Naive thymus-derived CD8-positive, alpha-beta T cell (primary cell): ENCODE measurements at regions not wholly inside any gene's neighbourhood (a gene's known extent, or its start where the extent isn't known, plus 50 kb on each side); places are given as distances from the start of the nearest gene placed in this dataset.
A peak's percentile ranks its signal among the peaks of the same experiment; 100 is the strongest.

Source experiments
- ATAC-seq, 2 donors: fragments of 150-1000 bp; cut with Tn5 transposase in 1 of 2; sonication (Bioruptor Pico), chemical (Tn5 transposase) in 1 of 2; 1 replicate in 1 of 2; 2 replicates in 1 of 2; pipeline ENCODE4 v1.10.0; 2021; ENCODE audit warnings: mild to moderate bottlenecking in 2 of 2, moderate library complexity in 2 of 2
- POLR2A ChIA-PET: fragments of 350-600 bp; sonication (Branson Sonifier 250); formaldehyde crosslinking; loops from one replicate; lab custom pipeline; 2021; ENCODE audit warnings: antibody characterized with exemption; lab: Charles Lee
- DNase-seq, 10 donors: peaks; one replicate each; pipeline versions ENCODE4 v3.0.0 to v3.0.0-alpha.2; 2020 to 2022
- H3K27ac Mint-ChIP-seq, 10 donors: one replicate each; pipeline ENCODE4 v1.8.0; 2020 to 2022; ENCODE audit warnings: mild to moderate bottlenecking in 10 of 10, mixed read lengths in 10 of 10, moderate library complexity in 4 of 10, inconsistent platforms in 1 of 10
- H3K27me3 Mint-ChIP-seq, 5 donors: one replicate each; pipeline ENCODE4 v1.8.0; 2021 to 2022; ENCODE audit warnings: mixed read lengths in 5 of 5
- H3K36me3 Mint-ChIP-seq, 3 donors: one replicate each; pipeline ENCODE4 v1.8.0; 2020 to 2022; ENCODE audit warnings: mixed read lengths in 3 of 3, mild to moderate bottlenecking in 2 of 3, inconsistent platforms in 1 of 3
- H3K4me1 Mint-ChIP-seq, 4 donors: one replicate each; pipeline ENCODE4 v1.8.0; 2021 to 2022; ENCODE audit warnings: mixed read lengths in 4 of 4
- H3K4me3 Mint-ChIP-seq, 10 donors: one replicate each; pipeline ENCODE4 v1.8.0; 2020 to 2022; ENCODE audit warnings: mild to moderate bottlenecking in 10 of 10, mixed read lengths in 10 of 10, moderate library complexity in 6 of 10, inconsistent platforms in 1 of 10
- H3K9me3 Mint-ChIP-seq, 9 donors: one replicate each; pipeline ENCODE4 v1.8.0; 2020 to 2022; ENCODE audit warnings: mixed read lengths in 9 of 9, mild to moderate bottlenecking in 3 of 9, inconsistent platforms in 1 of 9, moderate library complexity in 1 of 9

- Mint-ChIP-seq H3K27ac (peak overlapping the region; percentile 15 to 90 (median 60)), H3K4me1 (peaks cover 43 to 61% (median 58%) of the 10 kb centered on the region in 4 donors), H3K4me3 (no peak overlapping the region), H3K36me3 (peaks cover 0 to 28% (median 5%) of the 10 kb centered on the region in 3 donors), H3K9me3 (no peaks in the 10 kb centered on the region), H3K27me3 (no peaks in the 10 kb centered on the region)
- ATAC-seq = no peak
- no peak for DNase-seq
- POLR2A ChIA-PET = interaction anchor here (0.6 kb wide), 2 partner anchors 15 to 34 kb away, joined by 4 to 5 read pairs; no protein-coding TSS in a partner anchor
Measured at GRCh38 chr22:42217752-42218280, 52.6 kb downstream of the TCF20 start.

GRCh38 chr22:42217019-42217751, 53.3 kb downstream of the TCF20 start:
- no peaks in the 10 kb centered on the region for H3K9me3 Mint-ChIP-seq
- no peak for DNase-seq
- H3K4me3 Mint-ChIP-seq = no peak overlapping the region
- peaks cover 0 to 35% (median 5%) of the 10 kb centered on the region in 3 donors for H3K36me3 Mint-ChIP-seq
- H3K27me3 Mint-ChIP-seq = no peaks in the 10 kb centered on the region
- H3K4me1 Mint-ChIP-seq = peaks cover 39 to 55% (median 52%) of the 10 kb centered on the region in 4 donors
- POLR2A ChIA-PET = interaction anchor here (1.2 kb wide), 1 partner anchor 24 kb away, joined by 5 read pairs; no protein-coding TSS in a partner anchor
- peak overlapping the region; percentile 15 to 85 (median 64) for H3K27ac Mint-ChIP-seq
- no peak for ATAC-seq

GRCh38 chr22:42214633-42215415, 55.6 kb downstream of the TCF20 start:
- H3K9me3 Mint-ChIP-seq = no peaks in the 10 kb centered on the region
- peak overlapping the region in 3 of 10 donors; percentile 28 to 40 (median 35) for H3K27ac Mint-ChIP-seq
- H3K27me3 Mint-ChIP-seq = no peaks in the 10 kb centered on the region
- DNase-seq (no peak), ATAC-seq (no peak)
- peaks cover 5 to 55% (median 7%) of the 10 kb centered on the region in 3 donors for H3K36me3 Mint-ChIP-seq
- peak overlapping the region in 1 of 10 donors; percentile 22 for H3K4me3 Mint-ChIP-seq
- POLR2A ChIA-PET = no interaction called here
- peaks cover 34 to 47% (median 40%) of the 10 kb centered on the region in 4 donors for H3K4me1 Mint-ChIP-seq

GRCh38 chr22:42208362-42208761, 62.1 kb downstream of the TCF20 start:
- peak overlapping the region in 3 of 10 donors; percentile 11 to 42 (median 22) for H3K4me3 Mint-ChIP-seq

GRCh38 chr22:42207918-42208317, 62.5 kb downstream of the TCF20 start:
- Mint-ChIP-seq H3K4me3 (peak overlapping the region in 2 of 10 donors; percentile 18 to 42), H3K27me3 (no peaks in the 10 kb centered on the region), H3K9me3 (no peaks in the 10 kb centered on the region), H3K36me3 (peaks cover 7 to 85% (median 12%) of the 10 kb centered on the region in 3 donors), H3K4me1 (peaks cover 34 to 68% (median 60%) of the 10 kb centered on the region in 4 donors), H3K27ac (peak overlapping the region in 3 of 10 donors; percentile 3 to 75 (median 61))
- DNase-seq = no peak
- no peak for ATAC-seq
- POLR2A ChIA-PET = no interaction called here

More at GRCh38 chr22:42208362-42208761, 62.1 kb downstream of the TCF20 start:
- ATAC-seq (no peak), DNase-seq (no peak)
- Mint-ChIP-seq H3K27ac (peak overlapping the region in 6 of 10 donors; percentile 3 to 76 (median 60)), H3K4me1 (peaks cover 34 to 65% (median 55%) of the 10 kb centered on the region in 4 donors), H3K27me3 (no peaks in the 10 kb centered on the region), H3K36me3 (peaks cover 7 to 86% (median 12%) of the 10 kb centered on the region in 3 donors), H3K9me3 (no peaks in the 10 kb centered on the region)
- POLR2A ChIA-PET = no interaction called here

GRCh38 chr22:42203609-42204008, 66.8 kb downstream of the TCF20 start:
- DNase-seq (no peak), ATAC-seq (no peak)
- H3K27ac Mint-ChIP-seq = peak overlapping the region in 9 of 10 donors; percentile 6 to 86 (median 54)
- H3K27me3 Mint-ChIP-seq = no peaks in the 10 kb centered on the region
- H3K4me1 Mint-ChIP-seq = peaks cover 30 to 80% (median 73%) of the 10 kb centered on the region in 4 donors
- no peaks in the 10 kb centered on the region for H3K9me3 Mint-ChIP-seq
- H3K4me3 Mint-ChIP-seq = peak overlapping the region in 7 of 10 donors; percentile 1 to 74 (median 34)
- POLR2A ChIA-PET = no interaction called here
- peaks cover 0 to 70% (median 19%) of the 10 kb centered on the region in 3 donors for H3K36me3 Mint-ChIP-seq

GRCh38 chr22:42202669-42203068, 67.8 kb downstream of the TCF20 start:
- Mint-ChIP-seq H3K36me3 (peaks cover 0 to 61% (median 18%) of the 10 kb centered on the region in 3 donors), H3K27me3 (no peaks in the 10 kb centered on the region), H3K4me3 (peak overlapping the region; percentile 19 to 77 (median 59)), H3K4me1 (peaks cover 26 to 75% (median 66%) of the 10 kb centered on the region in 4 donors), H3K27ac (peak overlapping the region in 9 of 10 donors; percentile 26 to 84 (median 60)), H3K9me3 (no peaks in the 10 kb centered on the region)
- DNase-seq (peak in 4 of 10 donors; percentile 15 to 25 (median 19)), ATAC-seq (peak; percentile 44 to 67)
- POLR2A ChIA-PET = interaction anchor here (0.6 to 1.0 kb wide), 2 partner anchors 9 to 1625 kb away, joined by 3 read pairs; no protein-coding TSS in a partner anchor

GRCh38 chr22:42202048-42202447, 68.4 kb downstream of the TCF20 start:
- H3K27ac Mint-ChIP-seq = peak overlapping the region in 8 of 10 donors; percentile 4 to 84 (median 52)
- H3K9me3 Mint-ChIP-seq = no peaks in the 10 kb centered on the region
- peaks cover 26 to 71% (median 64%) of the 10 kb centered on the region in 4 donors for H3K4me1 Mint-ChIP-seq
- peaks cover 0 to 55% (median 18%) of the 10 kb centered on the region in 3 donors for H3K36me3 Mint-ChIP-seq
- POLR2A ChIA-PET = interaction anchor here (0.6 kb wide), 1 partner anchor 29 kb away, joined by 3 read pairs; no protein-coding TSS in a partner anchor
- peak overlapping the region; percentile 19 to 77 (median 59) for H3K4me3 Mint-ChIP-seq
- no peaks in the 10 kb centered on the region for H3K27me3 Mint-ChIP-seq
- peak; percentile 68 to 82 for ATAC-seq
- peak in 3 of 10 donors; percentile 9 to 18 (median 16) for DNase-seq

GRCh38 chr22:42199025-42199424, 68.4 kb upstream of the CYP2D6 start:
- POLR2A ChIA-PET = interaction anchor here (0.6 kb wide), 1 partner anchor 40 kb away, joined by 3 read pairs; no protein-coding TSS in a partner anchor
- Mint-ChIP-seq H3K36me3 (peaks cover 0 to 41% (median 14%) of the 10 kb centered on the region in 3 donors), H3K4me1 (peaks cover 30 to 77% (median 72%) of the 10 kb centered on the region in 4 donors), H3K27me3 (no peaks in the 10 kb centered on the region), H3K27ac (peak overlapping the region in 1 of 10 donors; percentile 53), H3K9me3 (no peaks in the 10 kb centered on the region), H3K4me3 (no peak overlapping the region)
- DNase-seq = no peak
- ATAC-seq = no peak

GRCh38 chr22:42198226-42198625, 67.6 kb upstream of the CYP2D6 start:
- ATAC-seq (no peak), DNase-seq (no peak)
- POLR2A ChIA-PET = no interaction called here
- H3K4me1 Mint-ChIP-seq = peaks cover 31 to 78% (median 72%) of the 10 kb centered on the region in 4 donors
- H3K9me3 Mint-ChIP-seq = no peaks in the 10 kb centered on the region
- H3K36me3 Mint-ChIP-seq = peaks cover 0 to 34% (median 14%) of the 10 kb centered on the region in 3 donors
- H3K4me3 Mint-ChIP-seq = no peak overlapping the region
- H3K27ac Mint-ChIP-seq = no peak overlapping the region
- no peaks in the 10 kb centered on the region for H3K27me3 Mint-ChIP-seq

- Mint-ChIP-seq H3K9me3 (no peaks in the 10 kb centered on the region), H3K36me3 (peaks cover 0 to 26% (median 9%) of the 10 kb centered on the region in 3 donors), H3K4me3 (no peak overlapping the region), H3K27me3 (no peaks in the 10 kb centered on the region), H3K27ac (peak overlapping the region in 1 of 10 donors; percentile 0), H3K4me1 (peaks cover 29 to 77% (median 68%) of the 10 kb centered on the region in 4 donors)
- POLR2A ChIA-PET = no interaction called here
- ATAC-seq (no peak), DNase-seq (no peak)
Measured at GRCh38 chr22:42196454-42196853, 65.8 kb upstream of the CYP2D6 start.

GRCh38 chr22:42194953-42195352, 64.3 kb upstream of the CYP2D6 start:
- no peaks in the 10 kb centered on the region for H3K9me3 Mint-ChIP-seq
- POLR2A ChIA-PET = interaction anchor here (0.6 kb wide), 1 partner anchor 112 kb away, joined by 6 read pairs; no protein-coding TSS in a partner anchor
- ATAC-seq = no peak
- peak overlapping the region in 1 of 10 donors; percentile 66 for H3K4me3 Mint-ChIP-seq
- peaks cover 24 to 73% (median 63%) of the 10 kb centered on the region in 4 donors for H3K4me1 Mint-ChIP-seq
- peaks cover 0 to 14% (median 0%) of the 10 kb centered on the region in 3 donors for H3K36me3 Mint-ChIP-seq
- peak overlapping the region in 3 of 10 donors; percentile 9 to 72 (median 23) for H3K27ac Mint-ChIP-seq
- no peak for DNase-seq
- no peaks in the 10 kb centered on the region for H3K27me3 Mint-ChIP-seq
